Suprapubic skin (tissue), 4 donors: ENCODE measurements at regions not wholly inside any gene's neighbourhood (a gene's known extent, or its start where the extent isn't known, plus 50 kb on each side); places are given as distances from the start of the nearest gene placed in this dataset.

Experiments used
- DNase-seq, 2 donors: peaks; one replicate each; pipeline ENCODE4 v3.0.0-alpha.2; 2019; ENCODE audit warnings: low spot score in 2 of 2
- H3K27ac ChIP-seq: fragments of 200-600 bp; sonication (generic); one replicate; pipeline ENCODE4 v1.5.1; 2019
- H3K27me3 ChIP-seq: fragments of 200-600 bp; sonication (generic); one replicate; pipeline ENCODE4 v1.5.1; 2019
- H3K36me3 ChIP-seq: fragments of 200-600 bp; sonication (generic); one replicate; pipeline ENCODE4 v1.5.1; 2019
- H3K4me1 ChIP-seq: fragments of 200-600 bp; sonication (generic); one replicate; pipeline ENCODE4 v1.5.1; 2019
- H3K4me3 ChIP-seq: fragments of 200-600 bp; sonication (generic); one replicate; pipeline ENCODE4 v1.5.1; 2019; ENCODE audit warnings: mild to moderate bottlenecking
- H3K9me3 ChIP-seq: fragments of 200-600 bp; sonication (generic); one replicate; pipeline ENCODE4 v1.5.1; 2019
- CTCF ChIP-seq, 2 donors: fragments of 200-600 bp in 1 of 2; fragments of 450-650 bp in 1 of 2; sonication (generic) in 1 of 2; IDR thresholded peaks; one replicate each; pipeline ENCODE4 v1.5.1; 2016 to 2019; ENCODE audit warnings: antibody characterized with exemption in 2 of 2, mild to moderate bottlenecking in 1 of 2, moderate library complexity in 1 of 2
- EP300 ChIP-seq: sonication (generic); formaldehyde crosslinking; IDR thresholded peaks from one replicate; pipeline ENCODE4 v1.6.1; 2017; ENCODE audit warnings: antibody characterized with exemption
- POLR2A ChIP-seq, 2 donors: fragments of 450-650 bp; IDR thresholded peaks; one replicate each; pipeline ENCODE4 v1.6.1; 2017; ENCODE audit warnings: antibody characterized with exemption in 2 of 2, mild to moderate bottlenecking in 2 of 2, moderate library complexity in 2 of 2
- POLR2AphosphoS5 ChIP-seq, 3 donors: sonication (generic); formaldehyde crosslinking; IDR thresholded peaks; one replicate each; pipeline ENCODE4 v1.6.1; 2017; ENCODE audit warnings: antibody characterized with exemption in 3 of 3
- WGBS: methylation state at CpG from one replicate; pipeline ENCODE4 v1.1.5; 2018; 5-methylcytosine and 5-hydroxymethylcytosine counted together

GRCh38 chr7:47143339-47143738 is 438.6 kb downstream of the TNS3 start:
- no peaks in the 10 kb centered on the region for H3K27me3 ChIP-seq
- DNase-seq = no peak
- H3K36me3 ChIP-seq = no peaks in the 10 kb centered on the region
- peaks cover 9% of the 10 kb centered on the region for H3K4me1 ChIP-seq
- no peak overlapping the region for H3K27ac ChIP-seq
- no peak for TF ChIP-seq EP300
- TF ChIP-seq POLR2AphosphoS5 (IDR thresholded peaks at IDR 0.05) = no peak
- no peak for TF ChIP-seq CTCF (IDR thresholded peaks at IDR 0.05)
- TF ChIP-seq POLR2A (IDR thresholded peaks at IDR 0.05) = no peak
- 56% methylated on average over 1 of the region's 1 CpG for WGBS
- H3K9me3 ChIP-seq = no peaks in the 10 kb centered on the region
- H3K4me3 ChIP-seq = no peak overlapping the region

GRCh38 chr7:47142867-47143175 is 439.1 kb downstream of the TNS3 start:
- Histone ChIP-seq H3K4me3 (no peak overlapping the region), H3K27ac (no peak overlapping the region), H3K9me3 (no peaks in the 10 kb centered on the region), H3K4me1 (peaks cover 9% of the 10 kb centered on the region), H3K27me3 (no peaks in the 10 kb centered on the region), H3K36me3 (no peaks in the 10 kb centered on the region)
- TF ChIP-seq CTCF (IDR thresholded peaks at IDR 0.05) = no peak
- TF ChIP-seq POLR2AphosphoS5 (IDR thresholded peaks at IDR 0.05) = no peak
- no peak for TF ChIP-seq EP300
- TF ChIP-seq POLR2A (IDR thresholded peaks at IDR 0.05) = no peak
- 65% methylated on average over 1 of the region's 1 CpG for WGBS
- no peak for DNase-seq

- H3K4me3 ChIP-seq = no peak overlapping the region
- no peak for DNase-seq
- H3K27ac ChIP-seq = no peak overlapping the region
- no peak for TF ChIP-seq POLR2AphosphoS5 (IDR thresholded peaks at IDR 0.05)
- TF ChIP-seq EP300 = no peak
- TF ChIP-seq POLR2A (IDR thresholded peaks at IDR 0.05) = no peak
- TF ChIP-seq CTCF (IDR thresholded peaks at IDR 0.05) = no peak
- WGBS = 64% methylated on average over 10 of the region's 10 CpGs
- H3K36me3 ChIP-seq = no peaks in the 10 kb centered on the region
- no peaks in the 10 kb centered on the region for H3K9me3 ChIP-seq
- no peaks in the 10 kb centered on the region for H3K27me3 ChIP-seq
- peaks cover 9% of the 10 kb centered on the region for H3K4me1 ChIP-seq
Measured at GRCh38 chr7:47142169-47142866, 439.6 kb downstream of the TNS3 start.

GRCh38 chr7:47132471-47132870 is 449.4 kb downstream of the TNS3 start:
- H3K9me3 ChIP-seq = no peaks in the 10 kb centered on the region
- no peaks in the 10 kb centered on the region for H3K4me1 ChIP-seq
- H3K36me3 ChIP-seq = no peaks in the 10 kb centered on the region
- no peak overlapping the region for H3K4me3 ChIP-seq
- no peaks in the 10 kb centered on the region for H3K27me3 ChIP-seq
- no peak overlapping the region for H3K27ac ChIP-seq
- 76% methylated on average over 1 of the region's 1 CpG for WGBS
- no peak for DNase-seq
- TF ChIP-seq CTCF (IDR thresholded peaks at IDR 0.05) (no peak), POLR2A (IDR thresholded peaks at IDR 0.05) (no peak), EP300 (no peak), POLR2AphosphoS5 (IDR thresholded peaks at IDR 0.05) (no peak)

- H3K36me3 ChIP-seq = no peaks in the 10 kb centered on the region
- H3K27ac ChIP-seq = no peak overlapping the region
- no peak overlapping the region for H3K4me3 ChIP-seq
- peaks cover 3% of the 10 kb centered on the region for H3K27me3 ChIP-seq
- no peaks in the 10 kb centered on the region for H3K4me1 ChIP-seq
- no peak for TF ChIP-seq EP300
- TF ChIP-seq POLR2AphosphoS5 (IDR thresholded peaks at IDR 0.05) = no peak
- no peak for TF ChIP-seq POLR2A (IDR thresholded peaks at IDR 0.05)
- no peak for TF ChIP-seq CTCF (IDR thresholded peaks at IDR 0.05)
- DNase-seq = no peak
- H3K9me3 ChIP-seq = no peaks in the 10 kb centered on the region
Measured at GRCh38 chr7:47128700-47129099, 453.2 kb downstream of the TNS3 start.
